ENCODE measurements at regions not wholly inside any gene's neighbourhood (a gene's known extent, or its start where the extent isn't known, plus 50 kb on each side); places are given as distances from the start of the nearest gene placed in this dataset.

DNA sequence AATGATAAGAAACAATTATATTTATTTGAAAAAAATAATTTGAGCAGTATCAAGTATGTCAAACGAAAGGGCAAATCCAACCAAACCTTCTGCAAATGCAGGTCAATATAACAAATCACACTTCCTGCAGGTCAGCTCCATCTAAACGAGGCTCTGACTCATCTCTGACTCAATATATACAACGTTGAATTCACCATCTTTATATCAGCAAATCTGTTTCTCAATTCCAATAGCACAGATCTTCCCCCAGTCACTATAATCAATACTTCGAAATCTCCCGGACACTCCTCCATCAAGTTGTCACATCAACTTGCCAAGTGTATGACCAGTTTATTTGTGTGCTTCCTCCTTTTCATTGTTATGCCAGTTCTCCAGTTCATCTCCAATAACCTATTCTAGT lies 388.9 kb downstream of the ZEB2 start:
- Histone ChIP-seq H3K4me3 (ENCODE audit: low read depth in 1 of 2, low read length in 2 of 2) (no peak overlapping the region), H3K36me3 (ENCODE audit: insufficient read depth, low read length) (no peaks in the 10 kb centered on the region), H3K9ac (ENCODE audit: low read length) (no peak overlapping the region), H3K4me1 (ENCODE audit: insufficient read depth, low read length) (no peaks in the 10 kb centered on the region), H3K27ac (ENCODE audit: low read depth, low read length) (no peak overlapping the region), H3K27me3 (ENCODE audit: control insufficient read depth in 1 of 2, insufficient read depth in 2 of 2, low read length in 2 of 2) (no peaks in the 10 kb centered on the region), H3K9me3 (ENCODE audit: low read length) (no peaks in the 10 kb centered on the region)

DNA sequence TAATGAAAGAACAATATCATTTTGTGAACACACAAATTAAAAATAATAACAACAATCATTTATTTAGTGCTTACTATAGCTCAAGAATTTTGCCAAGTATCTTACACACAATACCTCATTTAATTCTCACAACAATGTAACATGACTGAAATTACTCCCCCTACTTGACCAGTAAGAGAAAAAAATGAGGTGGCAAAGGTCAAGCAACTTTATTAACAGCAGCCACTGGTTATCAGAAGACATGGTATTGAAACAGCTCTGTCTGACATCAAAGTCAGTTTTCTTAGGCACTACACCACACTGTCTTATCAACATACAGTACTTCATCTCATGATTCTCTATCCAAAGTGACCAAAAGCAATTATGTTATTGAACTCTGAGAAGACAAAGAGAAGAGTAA lies 389.4 kb downstream of the ZEB2 start:
- Histone ChIP-seq H3K4me3 (ENCODE audit: low read depth in 1 of 2, low read length in 2 of 2) (no peak overlapping the region), H3K36me3 (ENCODE audit: insufficient read depth, low read length) (no peaks in the 10 kb centered on the region)

DNA sequence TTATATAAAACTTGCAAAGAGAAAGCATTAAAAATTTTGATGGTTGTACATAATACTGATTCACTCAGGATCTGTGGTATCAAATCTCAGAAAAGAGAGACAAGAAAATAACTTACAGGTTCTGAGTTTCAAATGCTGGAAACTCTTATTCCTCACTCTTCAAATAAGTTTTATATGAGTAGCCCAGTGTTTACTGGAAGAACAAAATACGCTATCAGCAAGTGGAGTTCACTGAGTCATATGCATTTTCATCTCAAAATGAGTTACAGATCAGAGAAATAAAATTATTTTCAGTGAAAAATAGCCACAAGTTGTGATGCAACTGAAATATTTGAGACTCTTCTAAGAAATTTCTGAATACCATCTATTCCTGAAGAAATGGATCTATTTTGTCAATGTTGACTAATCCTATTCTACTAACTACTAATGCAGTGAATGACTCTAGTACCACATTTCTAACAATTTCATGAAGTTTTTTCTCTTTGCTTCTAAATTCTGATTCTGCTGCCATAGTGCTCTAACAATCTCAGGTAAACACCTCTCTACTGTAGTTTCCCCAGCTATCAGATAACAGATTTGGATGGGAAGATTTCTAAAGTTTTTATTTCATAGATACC lies 391.7 kb downstream of the ZEB2 start:
- H3K4me3 ChIP-seq (ENCODE audit: low read depth in 1 of 2, low read length in 2 of 2), result no peak overlapping the region
- H3K27ac ChIP-seq (ENCODE audit: low read depth, low read length), result no peak overlapping the region
- no peaks in the 10 kb centered on the region for H3K27me3 ChIP-seq (ENCODE audit: control insufficient read depth in 1 of 2, insufficient read depth in 2 of 2, low read length in 2 of 2)
- H3K9ac ChIP-seq (ENCODE audit: low read length), result no peak overlapping the region
- H3K36me3 ChIP-seq (ENCODE audit: insufficient read depth, low read length), result no peaks in the 10 kb centered on the region
- no peaks in the 10 kb centered on the region for H3K4me1 ChIP-seq (ENCODE audit: insufficient read depth, low read length)
- H3K9me3 ChIP-seq (ENCODE audit: low read length), result no peaks in the 10 kb centered on the region

More for the DNA sequence above, 389.4 kb downstream of the ZEB2 start:
- no peaks in the 10 kb centered on the region for H3K4me1 ChIP-seq (ENCODE audit: insufficient read depth, low read length)
- H3K27me3 ChIP-seq (ENCODE audit: control insufficient read depth in 1 of 2, insufficient read depth in 2 of 2, low read length in 2 of 2), result no peaks in the 10 kb centered on the region
- H3K9me3 ChIP-seq (ENCODE audit: low read length), result no peaks in the 10 kb centered on the region
- H3K27ac ChIP-seq (ENCODE audit: low read depth, low read length), result no peak overlapping the region
- H3K9ac ChIP-seq (ENCODE audit: low read length), result no peak overlapping the region

DNA sequence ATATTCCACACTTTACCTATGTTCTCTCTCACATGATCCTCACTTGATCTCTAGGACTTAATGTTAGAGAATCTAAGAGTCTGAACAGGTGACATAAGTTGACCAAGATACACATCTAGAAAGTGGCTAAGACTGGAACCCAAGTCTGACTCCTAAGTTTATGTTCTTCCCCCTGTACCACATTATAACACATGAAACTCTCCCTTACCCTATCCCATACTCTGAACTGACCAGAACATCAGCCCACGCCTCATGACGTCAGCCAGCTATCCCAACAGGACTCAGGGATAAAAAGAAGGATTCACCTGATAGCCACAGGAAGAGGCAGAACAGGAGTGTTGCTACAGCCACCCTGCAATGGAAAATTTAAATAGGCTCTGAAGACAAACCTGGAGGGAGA lies 392.2 kb downstream of the ZEB2 start:
- Histone ChIP-seq H3K36me3 (ENCODE audit: insufficient read depth, low read length) (no peaks in the 10 kb centered on the region), H3K4me1 (ENCODE audit: insufficient read depth, low read length) (no peaks in the 10 kb centered on the region), H3K27me3 (ENCODE audit: control insufficient read depth in 1 of 2, insufficient read depth in 2 of 2, low read length in 2 of 2) (no peaks in the 10 kb centered on the region), H3K27ac (ENCODE audit: low read depth, low read length) (no peak overlapping the region), H3K9me3 (ENCODE audit: low read length) (no peaks in the 10 kb centered on the region), H3K4me3 (ENCODE audit: low read depth in 1 of 2, low read length in 2 of 2) (no peak overlapping the region), H3K9ac (ENCODE audit: low read length) (no peak overlapping the region)

DNA sequence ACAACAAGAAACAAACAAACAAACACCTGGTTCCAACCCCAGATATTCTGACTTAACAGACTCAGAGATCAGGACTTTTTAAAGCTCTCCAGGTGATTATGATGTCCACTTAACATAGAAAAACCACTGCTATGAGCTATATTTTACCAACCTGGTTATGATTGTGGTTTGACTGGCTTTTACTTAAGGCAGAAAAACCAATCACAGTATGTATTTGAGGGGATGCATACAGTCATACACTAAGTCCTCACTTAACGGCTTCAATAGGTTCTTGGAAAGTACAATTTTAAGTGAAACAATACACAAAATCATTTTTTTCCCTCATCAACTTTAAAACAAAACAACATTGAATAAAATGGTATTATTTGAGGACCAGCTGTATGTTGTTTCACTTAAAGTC lies 393.6 kb downstream of the ZEB2 start:
- Histone ChIP-seq H3K4me1 (ENCODE audit: insufficient read depth, low read length) (no peaks in the 10 kb centered on the region), H3K9me3 (ENCODE audit: low read length) (no peaks in the 10 kb centered on the region), H3K27ac (ENCODE audit: low read depth, low read length) (no peak overlapping the region), H3K4me3 (ENCODE audit: low read depth in 1 of 2, low read length in 2 of 2) (no peak overlapping the region), H3K27me3 (ENCODE audit: control insufficient read depth in 1 of 2, insufficient read depth in 2 of 2, low read length in 2 of 2) (no peaks in the 10 kb centered on the region), H3K9ac (ENCODE audit: low read length) (no peak overlapping the region), H3K36me3 (ENCODE audit: insufficient read depth, low read length) (no peaks in the 10 kb centered on the region)

DNA sequence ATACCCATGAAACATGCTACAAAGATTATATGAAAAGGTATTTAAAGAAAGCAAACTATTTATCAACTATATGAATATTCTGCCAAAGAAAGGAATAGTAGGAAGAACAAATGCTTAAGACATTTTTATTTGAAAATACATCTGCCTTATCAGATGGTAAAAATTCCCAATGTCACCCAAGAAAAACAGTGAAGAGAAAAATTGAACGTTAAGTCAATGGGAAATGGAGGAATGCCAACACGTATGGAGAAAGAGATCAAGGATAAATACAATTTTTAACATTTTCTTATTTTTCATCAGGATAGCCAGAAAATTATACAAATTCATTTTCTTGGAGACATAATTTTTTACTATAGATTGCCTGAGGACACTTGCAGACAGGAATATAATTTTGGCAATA lies 394.2 kb downstream of the ZEB2 start:
- H3K9ac ChIP-seq (ENCODE audit: low read length), result no peak overlapping the region

DNA sequence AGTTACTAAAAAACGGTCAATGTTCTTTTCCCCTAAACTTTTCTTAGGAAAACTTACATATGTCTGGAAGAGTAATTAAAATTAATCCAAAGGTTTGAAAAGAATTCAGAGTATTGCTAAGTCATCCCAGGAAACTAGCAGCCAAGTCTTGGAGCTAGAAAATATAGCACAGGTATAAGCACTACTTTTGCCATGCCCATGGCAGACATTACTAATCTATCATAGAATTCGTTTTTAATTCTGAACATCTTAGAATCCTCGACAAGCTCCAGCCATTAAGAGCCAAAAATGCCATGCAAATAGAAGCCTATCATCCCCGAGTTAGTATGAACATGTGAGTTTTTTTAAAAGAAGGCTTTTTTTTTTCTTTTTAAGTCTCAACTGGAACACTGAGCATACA lies 395.0 kb downstream of the ZEB2 start:
- H3K4me1 ChIP-seq (ENCODE audit: insufficient read depth, low read length), result no peaks in the 10 kb centered on the region
- H3K9me3 ChIP-seq (ENCODE audit: low read length), result no peaks in the 10 kb centered on the region

More for the DNA sequence above, 394.2 kb downstream of the ZEB2 start:
- no peaks in the 10 kb centered on the region for H3K36me3 ChIP-seq (ENCODE audit: insufficient read depth, low read length)
- no peak overlapping the region for H3K27ac ChIP-seq (ENCODE audit: low read depth, low read length)
- H3K4me3 ChIP-seq (ENCODE audit: low read depth in 1 of 2, low read length in 2 of 2), result no peak overlapping the region
- no peaks in the 10 kb centered on the region for H3K4me1 ChIP-seq (ENCODE audit: insufficient read depth, low read length)
- no peaks in the 10 kb centered on the region for H3K9me3 ChIP-seq (ENCODE audit: low read length)
- H3K27me3 ChIP-seq (ENCODE audit: control insufficient read depth in 1 of 2, insufficient read depth in 2 of 2, low read length in 2 of 2), result no peaks in the 10 kb centered on the region

DNA sequence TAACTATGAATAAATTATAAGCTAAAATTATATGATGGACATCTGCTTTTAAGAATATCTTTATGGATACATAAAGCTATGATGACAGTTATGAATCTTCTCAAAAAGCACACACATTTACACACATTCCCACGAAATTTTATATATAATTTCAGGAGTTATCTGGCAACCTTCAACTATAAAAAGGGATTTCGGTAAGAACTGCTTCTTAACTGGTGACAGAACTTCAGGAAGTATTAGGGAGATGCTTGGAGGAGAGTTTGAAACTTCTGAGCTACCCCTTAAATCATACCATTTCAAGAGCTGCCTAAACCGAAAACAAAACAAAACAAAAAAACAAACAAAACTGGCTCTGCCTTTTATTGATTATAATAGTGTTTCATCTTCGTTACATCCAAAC lies 399.4 kb downstream of the ZEB2 start:
- Histone ChIP-seq H3K27ac (ENCODE audit: low read depth, low read length) (no peak overlapping the region), H3K9ac (ENCODE audit: low read length) (no peak overlapping the region), H3K36me3 (ENCODE audit: insufficient read depth, low read length) (no peaks in the 10 kb centered on the region), H3K9me3 (ENCODE audit: low read length) (no peaks in the 10 kb centered on the region), H3K27me3 (ENCODE audit: control insufficient read depth in 1 of 2, insufficient read depth in 2 of 2, low read length in 2 of 2) (no peaks in the 10 kb centered on the region), H3K4me1 (ENCODE audit: insufficient read depth, low read length) (no peaks in the 10 kb centered on the region), H3K4me3 (ENCODE audit: low read depth in 1 of 2, low read length in 2 of 2) (no peak overlapping the region)

More for the DNA sequence above, 395.0 kb downstream of the ZEB2 start:
- H3K4me3 ChIP-seq (ENCODE audit: low read depth in 1 of 2, low read length in 2 of 2), result no peak overlapping the region
- H3K27ac ChIP-seq (ENCODE audit: low read depth, low read length), result no peak overlapping the region
- H3K9ac ChIP-seq (ENCODE audit: low read length), result no peak overlapping the region
- H3K27me3 ChIP-seq (ENCODE audit: control insufficient read depth in 1 of 2, insufficient read depth in 2 of 2, low read length in 2 of 2), result no peaks in the 10 kb centered on the region
- H3K36me3 ChIP-seq (ENCODE audit: insufficient read depth, low read length), result no peaks in the 10 kb centered on the region

DNA sequence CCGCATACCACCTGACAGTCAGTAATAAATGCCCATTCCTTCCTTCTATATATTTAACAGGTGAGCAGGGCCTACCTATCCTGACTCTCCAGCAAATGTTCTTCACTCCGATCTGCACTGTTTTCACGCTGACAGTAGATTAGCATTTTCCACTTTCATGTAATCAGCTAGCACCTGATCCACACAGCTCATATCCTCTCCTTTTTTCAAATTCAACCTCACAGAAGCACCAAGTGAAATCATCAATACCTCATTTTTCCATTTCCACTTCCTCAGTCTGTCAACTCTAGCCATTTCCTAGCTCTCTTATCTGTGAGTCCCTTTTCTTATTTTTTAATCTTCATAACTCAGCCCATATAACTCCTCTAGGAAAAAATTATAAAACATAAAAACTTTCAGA lies 402.8 kb downstream of the ZEB2 start:
- no peak overlapping the region for H3K27ac ChIP-seq (ENCODE audit: low read depth, low read length)
- H3K9ac ChIP-seq (ENCODE audit: low read length), result no peak overlapping the region
- no peaks in the 10 kb centered on the region for H3K36me3 ChIP-seq (ENCODE audit: insufficient read depth, low read length)
- H3K9me3 ChIP-seq (ENCODE audit: low read length), result no peaks in the 10 kb centered on the region
- no peaks in the 10 kb centered on the region for H3K27me3 ChIP-seq (ENCODE audit: control insufficient read depth in 1 of 2, insufficient read depth in 2 of 2, low read length in 2 of 2)
- H3K4me3 ChIP-seq (ENCODE audit: low read depth in 1 of 2, low read length in 2 of 2), result no peak overlapping the region
- H3K4me1 ChIP-seq (ENCODE audit: insufficient read depth, low read length), result no peaks in the 10 kb centered on the region

DNA sequence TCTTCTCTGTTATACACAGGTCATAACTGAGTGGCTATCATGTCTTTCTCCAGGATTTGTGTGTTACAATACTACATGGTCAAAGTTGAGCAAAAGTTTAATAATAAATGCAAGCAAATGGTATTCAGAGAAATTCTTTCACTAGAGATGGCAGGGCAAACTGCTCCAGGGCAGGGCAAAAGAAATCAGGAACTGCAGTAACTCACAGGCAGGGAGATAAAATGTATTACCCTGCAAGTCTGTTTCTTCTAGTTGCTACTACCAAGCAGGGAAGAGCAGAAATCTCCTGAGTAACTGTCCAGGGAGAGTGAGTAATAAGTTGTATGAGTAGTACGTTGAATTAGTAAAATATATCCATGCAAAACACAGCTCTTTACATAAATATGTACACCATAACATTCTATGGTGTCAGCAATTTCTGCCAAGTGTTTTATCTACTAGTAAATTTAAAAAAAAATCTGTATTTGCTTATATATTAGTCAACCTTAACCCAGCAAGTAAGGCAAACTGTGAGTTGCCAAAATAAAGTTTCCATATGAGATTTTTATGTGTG lies 404.1 kb downstream of the ZEB2 start:
- no peaks in the 10 kb centered on the region for H3K9me3 ChIP-seq (ENCODE audit: low read length)
- no peak overlapping the region for H3K9ac ChIP-seq (ENCODE audit: low read length)
- no peaks in the 10 kb centered on the region for H3K4me1 ChIP-seq (ENCODE audit: insufficient read depth, low read length)
- no peaks in the 10 kb centered on the region for H3K36me3 ChIP-seq (ENCODE audit: insufficient read depth, low read length)
- H3K4me3 ChIP-seq (ENCODE audit: low read depth in 1 of 2, low read length in 2 of 2), result no peak overlapping the region
- H3K27me3 ChIP-seq (ENCODE audit: control insufficient read depth in 1 of 2, insufficient read depth in 2 of 2, low read length in 2 of 2), result no peaks in the 10 kb centered on the region
- H3K27ac ChIP-seq (ENCODE audit: low read depth, low read length), result no peak overlapping the region

DNA sequence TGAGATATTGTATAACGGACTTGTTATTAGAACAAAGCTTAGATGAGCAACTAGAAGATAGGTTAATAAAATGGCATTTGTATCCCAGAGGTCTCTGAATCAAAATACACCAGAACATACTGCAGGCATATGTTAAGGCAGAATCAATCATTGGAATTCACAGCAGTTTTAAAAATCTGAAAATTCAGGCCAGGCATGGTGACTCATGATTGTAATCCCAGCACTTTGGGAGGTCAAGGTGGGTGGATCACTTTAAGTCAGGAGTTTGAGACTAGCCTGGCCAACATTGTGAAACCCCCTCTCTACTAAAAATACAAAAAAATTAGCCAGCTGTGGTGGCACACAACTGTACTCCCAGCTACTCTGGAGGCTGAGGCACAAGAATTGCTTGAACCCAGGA lies 405.2 kb downstream of the ZEB2 start:
- Histone ChIP-seq H3K27me3 (ENCODE audit: control insufficient read depth in 1 of 2, insufficient read depth in 2 of 2, low read length in 2 of 2) (no peaks in the 10 kb centered on the region), H3K4me1 (ENCODE audit: insufficient read depth, low read length) (no peaks in the 10 kb centered on the region), H3K27ac (ENCODE audit: low read depth, low read length) (no peak overlapping the region), H3K4me3 (ENCODE audit: low read depth in 1 of 2, low read length in 2 of 2) (no peak overlapping the region), H3K9ac (ENCODE audit: low read length) (no peak overlapping the region), H3K9me3 (ENCODE audit: low read length) (no peaks in the 10 kb centered on the region), H3K36me3 (ENCODE audit: insufficient read depth, low read length) (no peaks in the 10 kb centered on the region)

DNA sequence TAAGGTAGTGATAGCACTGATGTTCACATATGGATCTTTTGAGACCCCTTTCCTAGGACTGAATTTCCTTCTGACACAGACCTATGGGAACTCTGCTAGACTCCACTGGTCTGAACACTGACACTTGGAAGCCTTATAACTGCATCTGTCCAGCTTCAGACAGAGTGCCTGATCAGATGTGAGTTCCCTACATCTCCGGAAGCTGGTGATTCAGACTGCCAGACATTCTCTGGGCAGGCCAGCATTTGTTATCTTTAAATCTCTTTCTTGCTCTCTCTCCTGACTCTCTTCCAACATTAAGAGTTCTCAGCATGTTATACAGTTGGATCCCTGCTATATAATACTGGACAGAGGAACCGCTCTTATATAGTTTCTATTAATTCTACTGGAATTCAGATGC lies 408.5 kb downstream of the ZEB2 start:
- Histone ChIP-seq H3K27me3 (ENCODE audit: control insufficient read depth in 1 of 2, insufficient read depth in 2 of 2, low read length in 2 of 2) (no peaks in the 10 kb centered on the region), H3K4me1 (ENCODE audit: insufficient read depth, low read length) (no peaks in the 10 kb centered on the region), H3K9me3 (ENCODE audit: low read length) (no peaks in the 10 kb centered on the region), H3K36me3 (ENCODE audit: insufficient read depth, low read length) (no peaks in the 10 kb centered on the region), H3K9ac (ENCODE audit: low read length) (no peak overlapping the region), H3K4me3 (ENCODE audit: low read depth in 1 of 2, low read length in 2 of 2) (no peak overlapping the region), H3K27ac (ENCODE audit: low read depth, low read length) (no peak overlapping the region)

Data from muscle layer of colon (tissue), 2 donors.